Activated CD8-positive, alpha-beta memory T cell treated with anti-CD3 and anti-CD28 coated beads, Interleukin-2, amount 10 ng/mL, durations not matched to agents 7 days and 5 days (primary cell): ENCODE measurements at regions not wholly inside any gene's neighbourhood (a gene's known extent, or its start where the extent isn't known, plus 50 kb on each side); places are given as distances from the start of the nearest gene placed in this dataset.
"Not testable (repeated sequence)": the region's sequence is repeated elsewhere in the genome, so short reads cannot be mapped to it uniquely, and the experiment has no call there.

Experiments
- ATAC-seq: fragments of 150-1000 bp; cut with Tn5 transposase; one replicate; pipeline ENCODE4 v1.10.0; 2021; ENCODE audit warnings: moderate library complexity
- CTCF ChIA-PET: fragments of 350-600 bp; sonication (Branson Sonifier 250); formaldehyde crosslinking; loops from one replicate; lab custom pipeline; 2021; ENCODE audit warnings: antibody characterized with exemption; lab: Charles Lee
- DNase-seq: peaks from one replicate; pipeline ENCODE4 v3.0.0-alpha.2; 2020
- H3K27ac Mint-ChIP-seq: one replicate; pipeline ENCODE4 v1.8.0; 2021; ENCODE audit warnings: mild to moderate bottlenecking, mixed read lengths
- H3K27me3 Mint-ChIP-seq: one replicate; pipeline ENCODE4 v1.8.0; 2021; ENCODE audit warnings: mixed read lengths
- H3K36me3 Mint-ChIP-seq: one replicate; pipeline ENCODE4 v1.8.0; 2021; ENCODE audit warnings: mild to moderate bottlenecking, mixed read lengths
- H3K4me1 Mint-ChIP-seq: one replicate; pipeline ENCODE4 v1.8.0; 2021; ENCODE audit warnings: mixed read lengths
- H3K4me3 Mint-ChIP-seq: one replicate; pipeline ENCODE4 v1.8.0; 2021; ENCODE audit warnings: mild to moderate bottlenecking, moderate library complexity, mixed read lengths
- H3K9me3 Mint-ChIP-seq: one replicate; pipeline ENCODE4 v1.8.0; 2022; ENCODE audit warnings: low read depth, mixed read lengths

DNA sequence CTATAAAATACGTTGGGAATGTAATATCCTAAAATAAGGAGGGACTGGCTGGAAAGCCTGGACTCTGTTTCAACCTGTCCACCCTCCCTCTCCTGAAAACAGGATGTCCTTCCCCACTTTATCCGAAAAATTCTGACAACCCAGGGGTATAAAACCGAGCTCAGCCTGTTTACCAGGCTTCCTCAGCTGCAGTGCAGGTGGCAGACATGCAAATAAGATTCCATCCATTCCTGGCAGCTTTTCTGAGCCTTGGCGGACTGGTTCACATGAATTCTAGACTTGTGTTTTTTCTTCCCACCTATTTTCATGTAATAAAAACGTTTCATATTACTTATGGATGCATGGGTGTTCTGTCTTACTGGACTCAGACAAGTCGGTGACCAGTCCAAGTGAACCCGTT is 479.3 kb downstream of the KCNJ18 start:
- no peak for DNase-seq
- CTCF ChIA-PET, result no interaction called here
- no peaks in the 10 kb centered on the region for H3K4me1 Mint-ChIP-seq
- H3K4me3 Mint-ChIP-seq, result no peak overlapping the region
- no peaks in the 10 kb centered on the region for H3K36me3 Mint-ChIP-seq
- peaks cover 10% of the 10 kb centered on the region for H3K9me3 Mint-ChIP-seq
- no peak overlapping the region for H3K27ac Mint-ChIP-seq
- no peak for ATAC-seq
- H3K27me3 Mint-ChIP-seq, result no peaks in the 10 kb centered on the region

- CTCF ChIA-PET, result no interaction called here
- DNase-seq (no peak), ATAC-seq (no peak)
- Mint-ChIP-seq H3K4me3 (no peak overlapping the region), H3K9me3 (peaks cover 9% of the 10 kb centered on the region), H3K4me1 (no peaks in the 10 kb centered on the region), H3K27ac (no peak overlapping the region), H3K27me3 (no peaks in the 10 kb centered on the region), H3K36me3 (no peaks in the 10 kb centered on the region)
Measured at GRCh38 chr17:22193113-22193512, 500.8 kb downstream of the KCNJ18 start.

GRCh38 chr17:22200187-22200586 is 507.9 kb downstream of the KCNJ18 start:
- ATAC-seq, H3K4me1 Mint-ChIP-seq, H3K27me3 Mint-ChIP-seq, H3K4me3 Mint-ChIP-seq, CTCF ChIA-PET, H3K36me3 Mint-ChIP-seq, H3K27ac Mint-ChIP-seq, DNase-seq: not testable (repeated sequence)
- H3K9me3 Mint-ChIP-seq, result peaks cover 22% of the 10 kb centered on the region

- peak; percentile 39 for ATAC-seq
- no peak for DNase-seq
- CTCF ChIA-PET, result no interaction called here
- Mint-ChIP-seq H3K4me1 (no peaks in the 10 kb centered on the region), H3K27ac (no peak overlapping the region), H3K36me3 (no peaks in the 10 kb centered on the region), H3K4me3 (no peak overlapping the region), H3K27me3 (no peaks in the 10 kb centered on the region), H3K9me3 (peaks cover 20% of the 10 kb centered on the region)
Measured at GRCh38 chr17:22202702-22203101, 510.4 kb downstream of the KCNJ18 start.

DNA sequence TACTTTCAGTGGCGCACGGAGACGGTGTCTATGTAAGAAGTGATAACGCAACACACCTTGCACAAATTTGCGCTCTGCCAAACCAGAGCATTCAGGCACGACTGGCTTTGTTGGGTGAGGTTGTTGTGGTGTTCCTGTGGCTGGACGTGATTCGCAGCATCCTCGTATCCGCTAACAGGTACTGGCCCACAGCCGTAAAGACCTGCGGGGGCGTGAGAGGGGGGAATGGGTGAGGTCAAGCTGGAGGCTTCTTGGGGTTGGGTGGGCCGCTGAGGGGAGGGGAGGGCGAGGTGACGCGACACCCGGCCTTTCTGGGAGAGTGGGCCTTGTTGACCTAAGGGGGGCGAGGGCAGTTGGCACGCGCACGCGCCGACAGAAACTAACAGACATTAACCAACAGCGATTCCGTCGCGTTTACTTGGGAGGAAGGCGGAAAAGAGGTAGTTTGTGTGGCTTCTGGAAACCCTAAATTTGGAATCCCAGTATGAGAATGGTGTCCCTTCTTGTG is 510.9 kb downstream of the KCNJ18 start:
- CTCF ChIA-PET, result no interaction called here

DNA sequence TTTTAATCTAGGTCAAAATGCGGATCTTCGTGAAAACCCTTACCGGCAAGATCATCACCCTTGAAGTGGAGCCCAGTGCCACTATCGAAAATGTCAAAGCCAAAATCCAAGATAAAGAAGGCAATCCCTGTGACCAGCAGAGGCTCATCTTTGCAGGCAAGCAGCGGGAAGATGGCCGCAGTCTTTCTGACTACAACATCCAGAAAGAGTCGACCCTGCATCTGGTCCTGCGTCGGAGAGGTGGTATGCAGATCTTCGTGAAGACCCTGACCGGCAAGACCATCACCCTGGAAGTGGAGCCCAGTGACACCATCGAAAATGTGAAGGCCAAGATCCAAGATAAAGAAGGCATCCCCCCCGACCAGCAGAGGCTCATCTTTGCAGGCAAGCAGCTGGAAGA is 511.8 kb downstream of the KCNJ18 start:
- H3K4me1 Mint-ChIP-seq, H3K27me3 Mint-ChIP-seq, DNase-seq, H3K27ac Mint-ChIP-seq, ATAC-seq, H3K4me3 Mint-ChIP-seq, H3K36me3 Mint-ChIP-seq, CTCF ChIA-PET: not testable (repeated sequence)
- peaks cover 22% of the 10 kb centered on the region for H3K9me3 Mint-ChIP-seq

More for the DNA sequence above, 510.9 kb downstream of the KCNJ18 start:
- Mint-ChIP-seq H3K27ac (no peak overlapping the region), H3K4me3 (no peak overlapping the region), H3K4me1 (no peaks in the 10 kb centered on the region), H3K27me3 (no peaks in the 10 kb centered on the region), H3K9me3 (peaks cover 20% of the 10 kb centered on the region), H3K36me3 (no peaks in the 10 kb centered on the region)
- no peak for ATAC-seq
- no peak for DNase-seq

DNA sequence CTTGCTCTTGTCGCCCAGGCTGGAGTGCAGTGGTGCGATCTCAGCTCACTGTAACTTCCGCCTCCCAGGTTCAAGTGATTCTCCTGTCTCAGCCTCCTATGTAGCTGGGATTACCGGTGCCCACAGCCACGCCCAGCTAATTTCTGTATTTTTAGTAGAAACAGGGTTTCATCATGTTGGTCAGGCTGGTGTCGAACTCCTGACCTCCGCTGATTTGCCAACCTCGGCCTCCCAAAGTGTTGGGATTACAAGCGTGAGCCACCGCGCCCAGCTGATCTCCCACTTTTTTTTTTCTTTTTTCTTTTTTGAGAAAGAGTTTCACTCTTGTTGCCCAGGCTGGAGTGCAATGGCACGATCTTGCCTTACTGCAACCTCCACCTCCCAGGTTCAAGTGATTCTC is 517.9 kb downstream of the KCNJ18 start:
- H3K4me3 Mint-ChIP-seq, H3K27me3 Mint-ChIP-seq, DNase-seq, H3K36me3 Mint-ChIP-seq, CTCF ChIA-PET, ATAC-seq, H3K4me1 Mint-ChIP-seq, H3K27ac Mint-ChIP-seq: not testable (repeated sequence)
- H3K9me3 Mint-ChIP-seq, result peaks cover 11% of the 10 kb centered on the region

- H3K4me1 Mint-ChIP-seq, H3K27me3 Mint-ChIP-seq, H3K36me3 Mint-ChIP-seq, H3K27ac Mint-ChIP-seq, H3K4me3 Mint-ChIP-seq, ATAC-seq, H3K9me3 Mint-ChIP-seq, CTCF ChIA-PET, DNase-seq: not testable (repeated sequence)
Measured at GRCh38 chr17:22213169-22213568, 520.8 kb downstream of the KCNJ18 start.

- CTCF ChIA-PET, result no interaction called here
- H3K27me3 Mint-ChIP-seq, result no peaks in the 10 kb centered on the region
- ATAC-seq (no peak), DNase-seq (no peak)
- H3K27ac Mint-ChIP-seq, result no peak overlapping the region
- H3K36me3 Mint-ChIP-seq, result peaks cover 2% of the 10 kb centered on the region
- H3K4me1 Mint-ChIP-seq, result no peaks in the 10 kb centered on the region
- H3K9me3 Mint-ChIP-seq, result peaks cover 9% of the 10 kb centered on the region
- H3K4me3 Mint-ChIP-seq, result no peak overlapping the region
Measured at GRCh38 chr17:22217135-22217534, 524.8 kb downstream of the KCNJ18 start.

DNA sequence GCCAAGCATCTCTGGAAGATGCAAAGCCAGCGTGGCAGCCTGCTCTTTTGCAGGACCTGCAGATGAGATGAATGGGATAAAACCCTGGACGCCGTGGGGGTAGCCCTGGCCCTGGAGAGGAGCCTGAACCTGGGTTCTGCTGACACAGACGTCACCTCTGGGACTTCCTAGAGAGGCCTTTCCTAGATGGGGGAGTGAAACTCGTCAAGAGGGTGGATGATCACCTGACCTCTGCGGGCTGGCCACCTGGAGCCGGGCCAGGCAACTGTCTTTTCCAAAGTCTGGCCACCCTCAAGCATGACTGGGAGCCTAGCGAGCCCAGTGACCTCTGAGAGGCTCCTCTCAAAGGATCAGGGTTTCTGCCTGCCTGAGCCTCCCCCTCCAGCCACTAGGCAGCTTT is 529.0 kb downstream of the KCNJ18 start:
- DNase-seq, result no peak
- no peaks in the 10 kb centered on the region for H3K27me3 Mint-ChIP-seq
- no peak overlapping the region for H3K27ac Mint-ChIP-seq
- peaks cover 5% of the 10 kb centered on the region for H3K9me3 Mint-ChIP-seq
- no peak for ATAC-seq
- no peak overlapping the region for H3K4me3 Mint-ChIP-seq
- H3K4me1 Mint-ChIP-seq, result no peaks in the 10 kb centered on the region
- peaks cover 2% of the 10 kb centered on the region for H3K36me3 Mint-ChIP-seq
- CTCF ChIA-PET, result no interaction called here

DNA sequence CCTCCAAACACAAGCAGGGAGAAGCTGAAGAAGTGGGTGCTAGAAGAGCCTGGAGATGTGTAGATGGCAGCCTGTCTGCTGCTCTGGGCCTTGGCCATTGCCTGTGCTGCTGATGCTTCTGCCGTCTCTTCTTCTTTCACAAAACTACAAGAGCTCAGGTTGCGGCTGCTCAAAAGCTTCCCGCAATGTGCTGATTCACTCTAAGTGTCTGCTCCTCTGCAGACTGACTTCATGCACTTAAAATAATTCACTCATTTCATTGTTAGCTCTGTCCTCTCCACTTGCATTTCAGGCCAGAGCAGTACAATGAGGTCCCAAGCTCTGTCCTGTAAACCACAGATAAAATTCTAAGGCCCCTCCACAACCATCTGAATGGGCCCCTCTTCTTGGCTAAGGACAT is 534.2 kb downstream of the KCNJ18 start:
- CTCF ChIA-PET, ATAC-seq, H3K36me3 Mint-ChIP-seq, H3K9me3 Mint-ChIP-seq, H3K4me1 Mint-ChIP-seq, H3K27me3 Mint-ChIP-seq, DNase-seq, H3K4me3 Mint-ChIP-seq, H3K27ac Mint-ChIP-seq: not testable (repeated sequence)

GRCh38 chr17:22226932-22227331 is 534.6 kb downstream of the KCNJ18 start:
- H3K36me3 Mint-ChIP-seq, DNase-seq, H3K9me3 Mint-ChIP-seq, ATAC-seq, CTCF ChIA-PET, H3K4me1 Mint-ChIP-seq, H3K27me3 Mint-ChIP-seq, H3K4me3 Mint-ChIP-seq, H3K27ac Mint-ChIP-seq: not testable (repeated sequence)

GRCh38 chr17:22227699-22228553 is 535.6 kb downstream of the KCNJ18 start:
- H3K27ac Mint-ChIP-seq, H3K4me1 Mint-ChIP-seq, H3K9me3 Mint-ChIP-seq, H3K27me3 Mint-ChIP-seq, H3K4me3 Mint-ChIP-seq, H3K36me3 Mint-ChIP-seq, ATAC-seq, CTCF ChIA-PET, DNase-seq: not testable (repeated sequence)

DNA sequence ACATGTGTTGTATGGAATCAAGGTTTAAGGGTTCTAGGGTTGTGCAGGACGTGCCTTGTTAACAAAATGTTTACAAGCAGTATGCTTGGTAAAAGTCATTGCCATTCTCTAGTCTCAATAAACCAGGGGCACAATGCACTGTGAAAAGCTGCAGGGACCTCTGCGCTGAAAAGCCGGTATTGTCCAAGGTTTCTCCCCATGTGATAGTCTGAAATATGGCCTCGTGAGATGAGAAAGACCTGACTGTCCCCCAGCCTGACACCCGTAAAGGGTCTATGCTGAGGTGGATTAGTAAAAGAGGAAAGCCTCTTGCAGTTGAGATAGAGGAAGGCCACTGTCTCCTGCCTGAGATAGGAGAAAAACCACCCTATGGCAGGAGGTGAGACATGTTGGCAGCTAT is 537.5 kb downstream of the KCNJ18 start:
- H3K4me3 Mint-ChIP-seq, H3K36me3 Mint-ChIP-seq, H3K4me1 Mint-ChIP-seq, H3K9me3 Mint-ChIP-seq, H3K27me3 Mint-ChIP-seq, DNase-seq, ATAC-seq, CTCF ChIA-PET, H3K27ac Mint-ChIP-seq: not testable (repeated sequence)
